GM10266 (cell line): ENCODE measurements at regions not wholly inside any gene's neighbourhood (a gene's known extent, or its start where the extent isn't known, plus 50 kb on each side); places are given as distances from the start of the nearest gene placed in this dataset.

Experiments
- DNase-seq: peaks from one replicate; pipeline ENCODE4 v3.0.0; 2012; ENCODE audit errors: extremely low spot score
- CTCF ChIP-seq: IDR thresholded peaks from 2 replicates; pipeline ENCODE4 v1.5.1; 2012; ENCODE audit warnings: mild to moderate bottlenecking, low read depth; ENCODE audit not compliant: control insufficient read depth, insufficient read depth; ENCODE audit errors: missing control alignments

- no peak for TF ChIP-seq CTCF
- DNase-seq: no peak
Measured at GRCh38 chrX:113726009-113726408, 857.9 kb upstream of the HTR2C start.

GRCh38 chrX:113699939-113700338, 859.3 kb upstream of the AMOT start:
- TF ChIP-seq CTCF: no peak
- no peak for DNase-seq

- no peak for TF ChIP-seq CTCF
- no peak for DNase-seq
Measured at GRCh38 chrX:113675278-113675677, 834.6 kb upstream of the AMOT start.

- TF ChIP-seq CTCF: no peak
- no peak for DNase-seq
Measured at GRCh38 chrX:113651306-113651705, 810.7 kb upstream of the AMOT start.

GRCh38 chrX:113644426-113644825, 803.8 kb upstream of the AMOT start:
- no peak for TF ChIP-seq CTCF
- no peak for DNase-seq

GRCh38 chrX:113634565-113634964, 793.9 kb upstream of the AMOT start:
- DNase-seq: no peak
- no peak for TF ChIP-seq CTCF

- no peak for TF ChIP-seq CTCF
- DNase-seq: no peak
Measured at GRCh38 chrX:113629326-113629725, 788.7 kb upstream of the AMOT start.
